ENCODE measurements at regions not wholly inside any gene's neighbourhood (a gene's known extent, or its start where the extent isn't known, plus 50 kb on each side); places are given as distances from the start of the nearest gene placed in this dataset.

GRCh38 chr16:59296888-59297287 is 562.8 kb upstream of the GOT2 start:
- TF ChIP-seq CTCF (IDR thresholded peaks at IDR 0.05; ENCODE audit: low read depth, low read length, poor library complexity, severe bottlenecking) (no peak), EZH2phosphoT487 (IDR thresholded peaks at IDR 0.05; ENCODE audit: borderline replicate concordance, low read length) (no peak)

Data from DOHH2 (cell line).